Keratinocyte (primary cell): ENCODE measurements at regions not wholly inside any gene's neighbourhood (a gene's known extent, or its start where the extent isn't known, plus 50 kb on each side); places are given as distances from the start of the nearest gene placed in this dataset.

ENCODE experiments used
- EZH2 ChIP-seq: IDR thresholded peaks from one replicate; pipeline ENCODE4 v1.6.1; 2012; ENCODE audit warnings: inconsistent platforms, mild to moderate bottlenecking, low read length, moderate library complexity
- TF ChIP-seq, protein P1 (sequence below), 3 experiments: IDR thresholded peaks in 1 of 3; conservative IDR thresholded peaks in 1 of 3; optimal IDR thresholded peaks in 1 of 3; 2 replicates in 2 of 3; 3 replicates in 1 of 3; pipeline versions ENCODE3 to v1.5.1; 2011; ENCODE audit warnings: low read length in 3 of 3, mild to moderate bottlenecking in 3 of 3, moderate library complexity in 2 of 3, control low read depth in 1 of 3, inconsistent platforms in 1 of 3; ENCODE audit not compliant: insufficient read depth in 2 of 3; ENCODE audit errors: extremely low read depth in 1 of 3

- TF ChIP-seq, protein P1, sequence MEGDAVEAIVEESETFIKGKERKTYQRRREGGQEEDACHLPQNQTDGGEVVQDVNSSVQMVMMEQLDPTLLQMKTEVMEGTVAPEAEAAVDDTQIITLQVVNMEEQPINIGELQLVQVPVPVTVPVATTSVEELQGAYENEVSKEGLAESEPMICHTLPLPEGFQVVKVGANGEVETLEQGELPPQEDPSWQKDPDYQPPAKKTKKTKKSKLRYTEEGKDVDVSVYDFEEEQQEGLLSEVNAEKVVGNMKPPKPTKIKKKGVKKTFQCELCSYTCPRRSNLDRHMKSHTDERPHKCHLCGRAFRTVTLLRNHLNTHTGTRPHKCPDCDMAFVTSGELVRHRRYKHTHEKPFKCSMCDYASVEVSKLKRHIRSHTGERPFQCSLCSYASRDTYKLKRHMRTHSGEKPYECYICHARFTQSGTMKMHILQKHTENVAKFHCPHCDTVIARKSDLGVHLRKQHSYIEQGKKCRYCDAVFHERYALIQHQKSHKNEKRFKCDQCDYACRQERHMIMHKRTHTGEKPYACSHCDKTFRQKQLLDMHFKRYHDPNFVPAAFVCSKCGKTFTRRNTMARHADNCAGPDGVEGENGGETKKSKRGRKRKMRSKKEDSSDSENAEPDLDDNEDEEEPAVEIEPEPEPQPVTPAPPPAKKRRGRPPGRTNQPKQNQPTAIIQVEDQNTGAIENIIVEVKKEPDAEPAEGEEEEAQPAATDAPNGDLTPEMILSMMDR (optimal IDR thresholded peaks at IDR 0.05 in 1 of 3, IDR thresholded peaks at IDR 0.05 in 1 of 3, conservative IDR thresholded peaks at IDR 0.05 in 1 of 3; ENCODE audit: extremely low read depth in 1 of 3, insufficient read depth in 2 of 3, low read length in 3 of 3): no peak
- TF ChIP-seq EZH2: no peak
Measured at GRCh38 chr7:81886211-81886764, 116.4 kb upstream of the HGF start.
